Erythroblast (primary cell): ENCODE measurements at regions not wholly inside any gene's neighbourhood (a gene's known extent, or its start where the extent isn't known, plus 50 kb on each side); places are given as distances from the start of the nearest gene placed in this dataset.

ENCODE experiments used
- GATA1 ChIP-seq: IDR thresholded peaks from 2 replicates; pipeline ENCODE4 v1.6.1; 2011; ENCODE audit warnings: low read depth, mild to moderate bottlenecking, control low read depth, low read length, moderate library complexity
- POLR2A ChIP-seq: IDR thresholded peaks from 2 replicates; pipeline ENCODE4 v1.6.1; 2011; ENCODE audit warnings: mild to moderate bottlenecking, low read length

DNA sequence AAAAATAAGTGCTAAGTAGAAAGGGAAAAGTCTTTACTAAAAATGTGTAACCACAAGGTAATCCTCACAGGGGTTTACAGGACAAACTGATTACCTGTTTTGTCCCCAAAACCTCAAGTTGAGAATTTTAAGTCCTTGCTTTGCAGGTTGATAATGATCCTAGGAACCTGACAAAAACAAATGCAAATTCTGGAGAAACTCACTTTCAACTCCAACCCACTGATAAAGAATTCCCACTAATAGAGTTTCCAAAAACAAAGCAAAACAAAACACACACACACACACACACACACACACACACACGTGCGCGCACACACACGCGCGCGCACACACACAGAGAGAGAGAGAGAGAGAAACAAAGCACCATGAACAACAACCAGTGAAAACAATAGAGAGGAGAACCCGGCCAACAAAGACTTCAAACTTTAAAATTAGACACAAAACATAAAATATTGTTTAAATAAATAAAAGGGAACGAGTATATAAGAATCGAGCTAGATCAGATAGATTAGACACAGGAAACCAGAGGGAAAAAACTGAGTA lies 187.0 kb upstream of the FOXN3 start:
- TF ChIP-seq POLR2A: no peak
- TF ChIP-seq GATA1: no peak
